Kidney tubule cell (primary cell): ENCODE measurements at regions not wholly inside any gene's neighbourhood (a gene's known extent, or its start where the extent isn't known, plus 50 kb on each side); places are given as distances from the start of the nearest gene placed in this dataset.

Experiments
- DNase-seq: peaks from one replicate; pipeline ENCODE4 v3.0.0-alpha.2; 2018; ENCODE audit warnings: low spot score

GRCh38 chr13:111394211-111394922 is 73.9 kb downstream of the TEX29 start:
- DNase-seq = no peak

GRCh38 chr13:111395511-111396393 is 75.3 kb downstream of the TEX29 start:
- DNase-seq = no peak

- DNase-seq = no peak
These were observed 76.0 kb downstream of the TEX29 start for GRCh38 chr13:111396457-111396856.

- DNase-seq = no peak
These were observed 76.9 kb downstream of the TEX29 start for GRCh38 chr13:111397202-111397880.

GRCh38 chr13:111398196-111398595 is 77.8 kb downstream of the TEX29 start:
- DNase-seq = no peak

GRCh38 chr13:111398715-111399299 is 78.4 kb downstream of the TEX29 start:
- DNase-seq = no peak

GRCh38 chr13:111399334-111399733 is 78.9 kb downstream of the TEX29 start:
- DNase-seq = no peak

GRCh38 chr13:111399776-111400538 is 79.5 kb downstream of the TEX29 start:
- no peak for DNase-seq

- no peak for DNase-seq
These were observed 80.7 kb downstream of the TEX29 start for GRCh38 chr13:111401151-111401550.

GRCh38 chr13:111401755-111402154 is 81.3 kb downstream of the TEX29 start:
- DNase-seq = no peak

GRCh38 chr13:111402441-111402840 is 82.0 kb downstream of the TEX29 start:
- DNase-seq = no peak

GRCh38 chr13:111403266-111403665 is 82.8 kb downstream of the TEX29 start:
- no peak for DNase-seq

- DNase-seq = no peak
These were observed 84.3 kb downstream of the TEX29 start for GRCh38 chr13:111404746-111405145.

- DNase-seq = no peak
These were observed 86.2 kb downstream of the TEX29 start for GRCh38 chr13:111406636-111407035.

GRCh38 chr13:111407381-111408131 is 87.1 kb downstream of the TEX29 start:
- no peak for DNase-seq

- no peak for DNase-seq
These were observed 89.0 kb downstream of the TEX29 start for GRCh38 chr13:111409413-111409812.

GRCh38 chr13:111410232-111411021 is 90.0 kb downstream of the TEX29 start:
- no peak for DNase-seq

- DNase-seq = no peak
These were observed 90.9 kb downstream of the TEX29 start for GRCh38 chr13:111411151-111411858.

GRCh38 chr13:111411919-111412650 is 91.6 kb downstream of the TEX29 start:
- DNase-seq = no peak
